ENCODE measurements at regions not wholly inside any gene's neighbourhood (a gene's known extent, or its start where the extent isn't known, plus 50 kb on each side); places are given as distances from the start of the nearest gene placed in this dataset.

GRCh38 chr17:77288115-77288619 is 147.4 kb downstream of the SEC14L1 start (continued):
- TF ChIP-seq, protein P1, sequence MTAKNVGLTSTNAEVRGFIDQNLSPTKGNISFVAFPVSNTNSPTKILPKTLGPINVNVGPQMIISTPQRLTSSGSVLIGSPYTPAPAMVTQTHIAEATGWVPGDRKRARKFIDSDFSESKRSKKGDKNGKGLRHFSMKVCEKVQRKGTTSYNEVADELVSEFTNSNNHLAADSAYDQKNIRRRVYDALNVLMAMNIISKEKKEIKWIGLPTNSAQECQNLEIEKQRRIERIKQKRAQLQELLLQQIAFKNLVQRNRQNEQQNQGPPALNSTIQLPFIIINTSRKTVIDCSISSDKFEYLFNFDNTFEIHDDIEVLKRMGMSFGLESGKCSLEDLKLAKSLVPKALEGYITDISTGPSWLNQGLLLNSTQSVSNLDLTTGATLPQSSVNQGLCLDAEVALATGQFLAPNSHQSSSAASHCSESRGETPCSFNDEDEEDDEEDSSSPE (CRISPR knock-in tag; IDR thresholded peaks at IDR 0.05): no peak
- TF ChIP-seq SP4 (CRISPR knock-in tag; IDR thresholded peaks at IDR 0.05): no peak
- TF ChIP-seq DMTF1 (CRISPR knock-in tag; IDR thresholded peaks at IDR 0.05): no peak
- TF ChIP-seq KLF9 (CRISPR knock-in tag; IDR thresholded peaks at IDR 0.05; ENCODE audit: low read depth): no peak
- TF ChIP-seq DR1 (CRISPR knock-in tag; IDR thresholded peaks at IDR 0.05): no peak
- no peak for TF ChIP-seq ZNF512 (CRISPR knock-in tag; IDR thresholded peaks at IDR 0.05)
- TF ChIP-seq AKAP8 (CRISPR knock-in tag; IDR thresholded peaks at IDR 0.05): no peak
- no peak for TF ChIP-seq ZBTB1 (CRISPR knock-in tag; IDR thresholded peaks at IDR 0.05; ENCODE audit: borderline replicate concordance)
- TF ChIP-seq, protein P2, sequence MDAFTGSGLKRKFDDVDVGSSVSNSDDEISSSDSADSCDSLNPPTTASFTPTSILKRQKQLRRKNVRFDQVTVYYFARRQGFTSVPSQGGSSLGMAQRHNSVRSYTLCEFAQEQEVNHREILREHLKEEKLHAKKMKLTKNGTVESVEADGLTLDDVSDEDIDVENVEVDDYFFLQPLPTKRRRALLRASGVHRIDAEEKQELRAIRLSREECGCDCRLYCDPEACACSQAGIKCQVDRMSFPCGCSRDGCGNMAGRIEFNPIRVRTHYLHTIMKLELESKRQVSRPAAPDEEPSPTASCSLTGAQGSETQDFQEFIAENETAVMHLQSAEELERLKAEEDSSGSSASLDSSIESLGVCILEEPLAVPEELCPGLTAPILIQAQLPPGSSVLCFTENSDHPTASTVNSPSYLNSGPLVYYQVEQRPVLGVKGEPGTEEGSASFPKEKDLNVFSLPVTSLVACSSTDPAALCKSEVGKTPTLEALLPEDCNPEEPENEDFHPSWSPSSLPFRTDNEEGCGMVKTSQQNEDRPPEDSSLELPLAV (CRISPR knock-in tag; conservative IDR thresholded peaks at IDR 0.05; ENCODE audit: low read depth): no peak
- TF ChIP-seq ZNF253 (CRISPR knock-in tag; IDR thresholded peaks at IDR 0.05; ENCODE audit: borderline replicate concordance): 0 out of 2 replicates have a peak, but pooled peaks have one; percentile 65
- TF ChIP-seq, protein P3, sequence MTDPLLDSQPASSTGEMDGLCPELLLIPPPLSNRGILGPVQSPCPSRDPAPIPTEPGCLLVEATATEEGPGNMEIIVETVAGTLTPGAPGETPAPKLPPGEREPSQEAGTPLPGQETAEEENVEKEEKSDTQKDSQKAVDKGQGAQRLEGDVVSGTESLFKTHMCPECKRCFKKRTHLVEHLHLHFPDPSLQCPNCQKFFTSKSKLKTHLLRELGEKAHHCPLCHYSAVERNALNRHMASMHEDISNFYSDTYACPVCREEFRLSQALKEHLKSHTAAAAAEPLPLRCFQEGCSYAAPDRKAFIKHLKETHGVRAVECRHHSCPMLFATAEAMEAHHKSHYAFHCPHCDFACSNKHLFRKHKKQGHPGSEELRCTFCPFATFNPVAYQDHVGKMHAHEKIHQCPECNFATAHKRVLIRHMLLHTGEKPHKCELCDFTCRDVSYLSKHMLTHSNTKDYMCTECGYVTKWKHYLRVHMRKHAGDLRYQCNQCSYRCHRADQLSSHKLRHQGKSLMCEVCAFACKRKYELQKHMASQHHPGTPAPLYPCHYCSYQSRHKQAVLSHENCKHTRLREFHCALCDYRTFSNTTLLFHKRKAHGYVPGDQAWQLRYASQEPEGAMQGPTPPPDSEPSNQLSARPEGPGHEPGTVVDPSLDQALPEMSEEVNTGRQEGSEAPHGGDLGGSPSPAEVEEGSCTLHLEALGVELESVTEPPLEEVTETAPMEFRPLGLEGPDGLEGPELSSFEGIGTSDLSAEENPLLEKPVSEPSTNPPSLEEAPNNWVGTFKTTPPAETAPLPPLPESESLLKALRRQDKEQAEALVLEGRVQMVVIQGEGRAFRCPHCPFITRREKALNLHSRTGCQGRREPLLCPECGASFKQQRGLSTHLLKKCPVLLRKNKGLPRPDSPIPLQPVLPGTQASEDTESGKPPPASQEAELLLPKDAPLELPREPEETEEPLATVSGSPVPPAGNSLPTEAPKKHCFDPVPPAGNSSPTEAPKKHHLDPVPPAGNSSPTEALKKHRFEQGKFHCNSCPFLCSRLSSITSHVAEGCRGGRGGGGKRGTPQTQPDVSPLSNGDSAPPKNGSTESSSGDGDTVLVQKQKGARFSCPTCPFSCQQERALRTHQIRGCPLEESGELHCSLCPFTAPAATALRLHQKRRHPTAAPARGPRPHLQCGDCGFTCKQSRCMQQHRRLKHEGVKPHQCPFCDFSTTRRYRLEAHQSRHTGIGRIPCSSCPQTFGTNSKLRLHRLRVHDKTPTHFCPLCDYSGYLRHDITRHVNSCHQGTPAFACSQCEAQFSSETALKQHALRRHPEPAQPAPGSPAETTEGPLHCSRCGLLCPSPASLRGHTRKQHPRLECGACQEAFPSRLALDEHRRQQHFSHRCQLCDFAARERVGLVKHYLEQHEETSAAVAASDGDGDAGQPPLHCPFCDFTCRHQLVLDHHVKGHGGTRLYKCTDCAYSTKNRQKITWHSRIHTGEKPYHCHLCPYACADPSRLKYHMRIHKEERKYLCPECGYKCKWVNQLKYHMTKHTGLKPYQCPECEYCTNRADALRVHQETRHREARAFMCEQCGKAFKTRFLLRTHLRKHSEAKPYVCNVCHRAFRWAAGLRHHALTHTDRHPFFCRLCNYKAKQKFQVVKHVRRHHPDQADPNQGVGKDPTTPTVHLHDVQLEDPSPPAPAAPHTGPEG (CRISPR knock-in tag; IDR thresholded peaks at IDR 0.05): 0 out of 2 replicates have a peak, but pooled peaks have one; percentile 2
- TF ChIP-seq PHF21A (CRISPR knock-in tag; IDR thresholded peaks at IDR 0.05): no peak
- TF ChIP-seq ZNF225 (CRISPR knock-in tag; IDR thresholded peaks at IDR 0.05): 0 out of 2 replicates have a peak, but pooled peaks have one; percentile 14
- TF ChIP-seq CEBPB (IDR thresholded peaks at IDR 0.05; ENCODE audit: borderline replicate concordance, low read depth, low read length): no peak
- TF ChIP-seq, protein P4, sequence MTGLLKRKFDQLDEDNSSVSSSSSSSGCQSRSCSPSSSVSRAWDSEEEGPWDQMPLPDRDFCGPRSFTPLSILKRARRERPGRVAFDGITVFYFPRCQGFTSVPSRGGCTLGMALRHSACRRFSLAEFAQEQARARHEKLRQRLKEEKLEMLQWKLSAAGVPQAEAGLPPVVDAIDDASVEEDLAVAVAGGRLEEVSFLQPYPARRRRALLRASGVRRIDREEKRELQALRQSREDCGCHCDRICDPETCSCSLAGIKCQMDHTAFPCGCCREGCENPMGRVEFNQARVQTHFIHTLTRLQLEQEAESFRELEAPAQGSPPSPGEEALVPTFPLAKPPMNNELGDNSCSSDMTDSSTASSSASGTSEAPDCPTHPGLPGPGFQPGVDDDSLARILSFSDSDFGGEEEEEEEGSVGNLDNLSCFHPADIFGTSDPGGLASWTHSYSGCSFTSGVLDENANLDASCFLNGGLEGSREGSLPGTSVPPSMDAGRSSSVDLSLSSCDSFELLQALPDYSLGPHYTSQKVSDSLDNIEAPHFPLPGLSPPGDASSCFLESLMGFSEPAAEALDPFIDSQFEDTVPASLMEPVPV (CRISPR knock-in tag; IDR thresholded peaks at IDR 0.05): no peak

Data from HepG2 (cell line).